Transverse colon (tissue), 4 donors: ENCODE measurements at regions not wholly inside any gene's neighbourhood (a gene's known extent, or its start where the extent isn't known, plus 50 kb on each side); places are given as distances from the start of the nearest gene placed in this dataset.

Experiments used
- DNase-seq: peaks from one replicate; pipeline ENCODE4 v3.0.0-alpha.2; 2019
- H3K27ac ChIP-seq, 4 donors: fragments of 200-600 bp; sonication (generic); 2 replicates each; pipeline ENCODE4 v1.5.1; 2016 to 2018; ENCODE audit warnings: inconsistent platforms in 4 of 4
- H3K27me3 ChIP-seq: fragments of 200-600 bp; sonication (generic); 2 replicates; pipeline ENCODE4 v1.5.1; 2017; ENCODE audit warnings: inconsistent platforms
- H3K36me3 ChIP-seq, 4 donors: fragments of 200-600 bp; sonication (generic); 2 replicates each; pipeline ENCODE4 v1.5.1; 2017 to 2019; ENCODE audit warnings: inconsistent platforms in 4 of 4
- H3K4me1 ChIP-seq, 4 donors: fragments of 200-600 bp; sonication (generic); 2 replicates each; pipeline ENCODE4 v1.5.1; 2017 to 2020; ENCODE audit warnings: inconsistent platforms in 4 of 4
- H3K4me3 ChIP-seq, 4 donors: fragments of 200-600 bp; sonication (generic); 1 replicate in 1 of 4; 2 replicates in 3 of 4; pipeline versions ENCODE4 v1.5.1 to v1.6.1; 2017 to 2019; ENCODE audit warnings: inconsistent platforms in 4 of 4
- H3K9me3 ChIP-seq, 2 donors: fragments of 200-600 bp; sonication (generic); 2 replicates each; pipeline ENCODE4 v1.5.1; 2017 to 2019; ENCODE audit warnings: inconsistent platforms in 2 of 2
- CTCF ChIP-seq, 5 experiments: fragments of 200-600 bp in 3 of 5; fragments of 450-650 bp in 2 of 5; sonication (generic) in 3 of 5; IDR thresholded peaks; 1 replicate in 2 of 5; 2 replicates in 3 of 5; pipeline ENCODE4 v1.5.1; 2016 to 2017; ENCODE audit warnings: antibody characterized with exemption in 5 of 5, inconsistent platforms in 3 of 5, mild to moderate bottlenecking in 2 of 5, moderate library complexity in 1 of 5
- EP300 ChIP-seq: sonication (generic); formaldehyde crosslinking; IDR thresholded peaks from one replicate; pipeline ENCODE4 v1.6.1; 2017; ENCODE audit warnings: antibody characterized with exemption, low read depth
- POLR2A ChIP-seq: fragments of 450-650 bp; IDR thresholded peaks from one replicate; pipeline ENCODE4 v1.6.1; 2016; ENCODE audit warnings: antibody characterized with exemption, mild to moderate bottlenecking, moderate library complexity
- POLR2AphosphoS5 ChIP-seq, 3 donors: sonication (generic); formaldehyde crosslinking; IDR thresholded peaks; one replicate each; pipeline ENCODE4 v1.6.1; 2016; ENCODE audit warnings: antibody characterized with exemption in 3 of 3
- WGBS, 2 donors: methylation state at CpG; one replicate each; pipeline ENCODE4 v1.1.5; 2018; ENCODE audit warnings: low coverage in 1 of 2; 5-methylcytosine and 5-hydroxymethylcytosine counted together
- in situ Hi-C, 4 donors: fragments of 200-750 bp; cut with MboI; loops; one replicate each; pipeline versions ENCODE4 v1.15.0 to v1.15.1; 2017; ENCODE audit warnings: low sequenced_read_pairs in 3 of 4, low pct_ligation_motif_present in 1 of 4, low pct_unique_long_range_greater_than_20kb in 1 of 4
- intact Hi-C: fragments of 100-400 bp; cut with DNase I; formaldehyde crosslinking; loops from one replicate; pipeline ENCODE4 v1.15.1; 2023; ENCODE audit warnings: low total_unique reads

GRCh38 chr18:50460716-50461115 lies 85.9 kb downstream of the SKA1 start:
- intact Hi-C loops, result no loop called here
- Histone ChIP-seq H3K36me3 (no peaks in the 10 kb centered on the region), H3K27me3 (no peaks in the 10 kb centered on the region), H3K27ac (no peak overlapping the region), H3K4me3 (no peak overlapping the region), H3K9me3 (no peaks in the 10 kb centered on the region), H3K4me1 (no peaks in the 10 kb centered on the region)
- TF ChIP-seq EP300 (no peak), POLR2A (no peak), CTCF (IDR thresholded peaks at IDR 0.05) (no peak), POLR2AphosphoS5 (IDR thresholded peaks at IDR 0.05) (no peak)
- WGBS, 2 donors, result 77 to 97% methylated on average over 2 to 3 of the region's 3 CpGs
- DNase-seq, result no peak
- in situ Hi-C loops, result no loop called here

DNA sequence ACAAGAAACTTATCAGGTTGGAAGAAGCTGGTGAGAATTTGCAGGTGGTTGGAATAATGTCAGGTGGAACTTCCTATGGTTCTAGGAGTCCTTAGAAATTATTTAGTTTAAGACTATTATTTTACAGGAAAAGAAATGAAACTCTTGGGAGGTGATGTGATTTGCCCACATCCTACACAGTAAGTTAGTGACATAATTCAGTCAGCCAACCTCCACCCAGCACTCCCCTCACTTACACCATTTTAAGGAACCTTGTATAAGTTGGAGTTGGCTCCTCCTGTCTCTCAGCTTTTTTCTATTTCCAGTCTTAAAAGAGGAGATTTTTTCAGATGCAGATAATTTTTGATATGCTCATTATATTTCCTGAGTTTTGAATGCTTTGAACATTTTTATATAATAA lies 86.4 kb downstream of the SKA1 start:
- no peaks in the 10 kb centered on the region for H3K4me1 ChIP-seq
- H3K4me3 ChIP-seq, result no peak overlapping the region
- no peaks in the 10 kb centered on the region for H3K36me3 ChIP-seq
- in situ Hi-C loops, result no loop called here
- intact Hi-C loops, result no loop called here
- TF ChIP-seq POLR2AphosphoS5 (IDR thresholded peaks at IDR 0.05) (no peak), POLR2A (no peak), EP300 (no peak), CTCF (IDR thresholded peaks at IDR 0.05) (no peak)
- no peaks in the 10 kb centered on the region for H3K9me3 ChIP-seq
- no peak overlapping the region for H3K27ac ChIP-seq
- no peaks in the 10 kb centered on the region for H3K27me3 ChIP-seq
- DNase-seq, result no peak

DNA sequence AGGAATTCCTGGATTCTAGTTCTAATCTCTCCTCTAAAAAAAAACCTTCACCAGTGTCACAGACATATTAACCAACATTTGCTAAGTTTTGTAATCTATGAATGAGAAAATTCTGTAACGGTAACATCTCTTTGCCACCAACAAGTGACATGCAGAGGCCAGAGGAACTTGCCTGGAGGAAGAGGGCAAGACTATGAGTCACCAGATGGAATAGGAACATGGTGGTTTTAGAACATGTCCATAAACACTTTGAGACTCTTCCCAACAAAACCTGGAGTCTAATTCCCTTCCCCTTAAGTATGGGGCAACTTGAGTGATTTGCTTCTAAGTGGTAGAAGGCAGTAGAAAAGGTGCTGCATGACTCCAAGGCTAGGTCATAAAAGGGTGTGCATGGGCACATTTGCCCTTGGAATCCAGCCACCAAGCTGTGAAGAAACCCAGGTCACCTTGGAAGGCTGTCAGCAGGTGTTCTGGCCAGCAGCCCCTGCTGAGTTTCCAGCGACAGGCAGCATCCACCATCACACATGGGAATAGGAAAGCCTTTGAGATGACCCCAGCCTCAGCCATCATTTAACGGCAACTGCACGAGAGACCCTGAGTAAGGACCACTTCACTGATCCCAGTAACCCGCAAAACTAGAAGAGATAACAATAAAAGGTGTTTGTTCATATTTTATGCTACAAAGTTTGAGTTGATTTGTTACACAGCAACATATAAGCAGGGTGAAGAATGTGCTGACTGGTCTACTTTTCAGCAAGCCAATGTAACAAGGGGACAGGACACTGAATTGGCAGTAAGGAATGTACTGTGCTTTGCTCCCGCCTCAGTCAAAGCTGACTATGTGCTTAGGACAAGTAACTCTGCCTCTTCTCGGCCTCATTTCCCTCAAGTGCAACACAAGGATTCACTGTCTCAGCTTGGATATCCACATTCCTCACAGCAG lies 90.6 kb downstream of the SKA1 start:
- in situ Hi-C loops, result no loop called here
- intact Hi-C loops, result no loop called here
- Histone ChIP-seq H3K4me3 (no peak overlapping the region), H3K9me3 (no peaks in the 10 kb centered on the region), H3K36me3 (no peaks in the 10 kb centered on the region), H3K4me1 (no peaks in the 10 kb centered on the region), H3K27me3 (no peaks in the 10 kb centered on the region), H3K27ac (no peak overlapping the region)
- TF ChIP-seq CTCF (IDR thresholded peaks at IDR 0.05) (no peak), POLR2AphosphoS5 (IDR thresholded peaks at IDR 0.05) (no peak), POLR2A (no peak), EP300 (no peak)
- no peak for DNase-seq
- 85 to 95% methylated on average over 6 to 7 of the region's 7 CpGs for WGBS, 2 donors

DNA sequence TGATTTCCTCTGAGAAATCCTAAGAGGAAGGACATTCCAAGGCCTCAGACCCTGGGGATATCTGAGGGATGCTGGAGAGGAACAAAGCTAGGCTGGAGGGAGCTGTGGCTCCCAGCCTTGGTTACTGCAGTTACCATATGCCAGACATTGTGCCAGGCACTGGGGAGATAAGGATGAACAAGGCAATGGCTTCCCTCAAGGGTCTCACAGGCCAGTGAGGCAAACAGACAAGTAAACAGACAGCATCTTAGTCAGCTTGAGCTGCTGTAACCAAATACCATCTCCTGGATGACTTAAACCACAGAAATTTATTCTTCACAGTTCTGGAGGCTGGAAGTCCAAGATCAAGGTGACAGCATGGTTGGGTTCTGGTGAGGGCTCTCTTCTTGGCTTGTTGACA lies 91.8 kb downstream of the SKA1 start:
- intact Hi-C loops (no loop called here), in situ Hi-C loops (no loop called here)
- DNase-seq, result no peak
- Histone ChIP-seq H3K36me3 (no peaks in the 10 kb centered on the region), H3K27ac (no peak overlapping the region), H3K27me3 (no peaks in the 10 kb centered on the region), H3K4me1 (no peaks in the 10 kb centered on the region), H3K9me3 (no peaks in the 10 kb centered on the region), H3K4me3 (no peak overlapping the region)
- TF ChIP-seq POLR2A (no peak), POLR2AphosphoS5 (IDR thresholded peaks at IDR 0.05) (no peak), EP300 (no peak), CTCF (IDR thresholded peaks at IDR 0.05) (no peak)
